HepG2 (cell line): ENCODE measurements at regions not wholly inside any gene's neighbourhood (a gene's known extent, or its start where the extent isn't known, plus 50 kb on each side); places are given as distances from the start of the nearest gene placed in this dataset.

Experiments used
- ATAC-seq: fragments of 200-7000 bp; cut with Tn5 transposase; 3 replicates; pipeline ENCODE4 v1.9.1; 2020; ENCODE audit warnings: mild to moderate bottlenecking, moderate library complexity
- BruUV-seq: library from RNA; stranded (reverse); fragments of 400-500 nt; replicated peaks from 2 replicates; lab custom pipeline; 2021; lab: Mats Ljungman, UMichigan
- CTCF ChIA-PET: fragments of 300-600 bp; formaldehyde crosslinking; extraction: SDS; loops from one replicate; lab custom pipeline; 2021; ENCODE audit warnings: low total read pairs, inconsistent platforms, low intra/inter-chr PET ratio; lab: Yijun Ruan, JAX
- POLR2A ChIA-PET: fragments of 350-600 bp; sonication (Branson Sonifier 250); formaldehyde crosslinking; loops from one replicate; lab custom pipeline; 2020; ENCODE audit warnings: antibody characterized with exemption, inconsistent platforms; lab: Yijun Ruan, JAX
- DNase-seq: peaks from one replicate; pipeline ENCODE4 v3.0.0-alpha.2; 2015; ENCODE audit warnings: low spot score
- FAIRE-seq: peaks from 3 replicates; lab custom pipeline; 2011; peaks lifted over from hg19 to GRCh38; lab: Jason Lieb, UNC
- H2AFZ ChIP-seq: one replicate; pipeline ENCODE4 v1.6.1; 2011; ENCODE audit warnings: low read length, inconsistent platforms
- H3K27ac ChIP-seq: fragments of 300-600 bp; 3 replicates; pipeline ENCODE4 v1.8.0; 2011; ENCODE audit warnings: mixed run types, mild to moderate bottlenecking, mixed read lengths, low read length, inconsistent platforms; ENCODE audit not compliant: insufficient read depth; ENCODE audit errors: extremely low read length
- H3K27me3 ChIP-seq, 2 experiments: fragments of 200-600 bp in 1 of 2; 2 replicates in 1 of 2; 3 replicates in 1 of 2; pipeline versions ENCODE4 v1.6.0 to v1.8.0; 2011; ENCODE audit warnings: low read length in 2 of 2, mild to moderate bottlenecking in 2 of 2, moderate library complexity in 2 of 2, inconsistent platforms in 1 of 2; ENCODE audit not compliant: insufficient read depth in 2 of 2, control insufficient read depth in 1 of 2
- H3K36me3 ChIP-seq, 2 experiments: fragments of 200-600 bp in 1 of 2; replicated peaks in 1 of 2; 2 replicates in 1 of 2; 3 replicates in 1 of 2; pipeline versions ENCODE4 v1.5.1 to v1.8.0; 2011; ENCODE audit warnings: low read length in 2 of 2, inconsistent platforms in 1 of 2; ENCODE audit not compliant: insufficient read depth in 2 of 2, control insufficient read depth in 1 of 2
- H3K4me1 ChIP-seq: 2 replicates; pipeline ENCODE4 v1.5.1; 2012; ENCODE audit warnings: low read length, inconsistent platforms; ENCODE audit not compliant: insufficient read depth
- H3K4me2 ChIP-seq: 2 replicates; pipeline ENCODE4 v1.6.0; 2011; ENCODE audit warnings: low read depth, low read length, inconsistent platforms
- H3K4me3 ChIP-seq, 3 experiments: fragments of 200-600 bp in 1 of 3; sonication (generic), shearing (Covaris generic) in 1 of 3; replicated peaks in 1 of 3; 2 replicates each; pipeline ENCODE4 v1.5.1; 2011 to 2016; ENCODE audit warnings: low read length in 3 of 3, inconsistent platforms in 2 of 3, low read depth in 2 of 3, mild to moderate bottlenecking in 2 of 3, control low read depth in 1 of 3, mixed read lengths in 1 of 3; ENCODE audit not compliant: insufficient read depth in 1 of 3
- H3K79me2 ChIP-seq: one replicate; pipeline ENCODE4 v1.6.1; 2011; ENCODE audit warnings: low read length, inconsistent platforms; ENCODE audit not compliant: insufficient read depth
- H3K9ac ChIP-seq: 2 replicates; pipeline ENCODE4 v1.6.0; 2011; ENCODE audit warnings: mild to moderate bottlenecking, low read depth, low read length, inconsistent platforms; ENCODE audit not compliant: insufficient read depth
- H3K9me3 ChIP-seq: 2 replicates; pipeline ENCODE4 v1.5.1; 2012; ENCODE audit warnings: mild to moderate bottlenecking, low read length
- H4K20me1 ChIP-seq: 2 replicates; pipeline ENCODE4 v1.6.0; 2011; ENCODE audit warnings: inconsistent platforms, mild to moderate bottlenecking, low read length, moderate library complexity; ENCODE audit not compliant: insufficient read depth
- FOXM1 ChIP-seq: sonication (generic); formaldehyde crosslinking; IDR thresholded peaks from 2 replicates; pipeline ENCODE4 v1.5.0; 2020; ENCODE audit warnings: missing genetic modification reagents
- HMG20B ChIP-seq: conservative IDR thresholded peaks from 2 replicates; pipeline ENCODE4 v1.6.1; 2016; ENCODE audit warnings: missing genetic modification reagents, missing compliant biosample characterization
- MAFF ChIP-seq: IDR thresholded peaks from 2 replicates; pipeline ENCODE4 v1.6.1; 2011; ENCODE audit warnings: low read depth, low read length, improper control_type of control experiment
- MAFK ChIP-seq, 2 experiments: IDR thresholded peaks in 1 of 2; conservative IDR thresholded peaks in 1 of 2; 2 replicates each; pipeline ENCODE4 v1.6.1; 2011; ENCODE audit warnings: improper control_type of control experiment in 2 of 2, low read length in 2 of 2
- SPEN ChIP-seq: sonication (generic); formaldehyde crosslinking; IDR thresholded peaks from 2 replicates; pipeline ENCODE4 v1.5.1; 2020; ENCODE audit warnings: low read depth, mild to moderate bottlenecking, missing genetic modification reagents
- TCF7L2 ChIP-seq: IDR thresholded peaks from 2 replicates; pipeline ENCODE4 v1.6.1; 2011; ENCODE audit warnings: mild to moderate bottlenecking, low read depth, low read length, moderate library complexity
- ZBTB21 ChIP-seq: sonication (generic); formaldehyde crosslinking; IDR thresholded peaks from 2 replicates; pipeline ENCODE4 v1.4.0; 2020; ENCODE audit warnings: missing genetic modification reagents
- ZBTB3 ChIP-seq: sonication (generic); formaldehyde crosslinking; IDR thresholded peaks from 2 replicates; pipeline ENCODE4 v1.4.0; 2020; ENCODE audit warnings: low read depth, mild to moderate bottlenecking, moderate library complexity, missing genetic modification reagents, borderline replicate concordance
- ZNF431 ChIP-seq: sonication (generic); formaldehyde crosslinking; IDR thresholded peaks from 2 replicates; pipeline ENCODE4 v1.9.0; 2022; ENCODE audit warnings: missing genetic modification reagents, low read depth, mild to moderate bottlenecking, borderline replicate concordance
- in situ Hi-C: cut with HindIII; loops from 2 replicates; pipeline ENCODE4 v1.10.0; 2017; ENCODE audit warnings: low pct_unique_long_range_greater_than_20kb; ENCODE audit not compliant: extremely low pct_ligation_motif_present
- intact Hi-C: fragments of 100-400 bp; cut with micrococcal nuclease; formaldehyde crosslinking; loops from one replicate; pipeline ENCODE4 v1.10.0; 2022; ENCODE audit not compliant: unreplicated experiment
- TF ChIP-seq, protein P1 (sequence below): IDR thresholded peaks from 2 replicates; pipeline ENCODE4 v1.6.1; 2012; ENCODE audit warnings: low read depth, low read length, improper control_type of control experiment
- TF ChIP-seq, protein P2 (sequence below): sonication (generic); formaldehyde crosslinking; IDR thresholded peaks from 2 replicates; pipeline ENCODE4 v1.8.1; 2023; ENCODE audit warnings: mild to moderate bottlenecking, inconsistent platforms, moderate library complexity, missing genetic modification reagents, borderline replicate concordance
- TF ChIP-seq, protein P3 (sequence below): IDR thresholded peaks from 2 replicates; pipeline ENCODE4 v1.6.1; 2016; ENCODE audit warnings: control low read depth

DNA sequence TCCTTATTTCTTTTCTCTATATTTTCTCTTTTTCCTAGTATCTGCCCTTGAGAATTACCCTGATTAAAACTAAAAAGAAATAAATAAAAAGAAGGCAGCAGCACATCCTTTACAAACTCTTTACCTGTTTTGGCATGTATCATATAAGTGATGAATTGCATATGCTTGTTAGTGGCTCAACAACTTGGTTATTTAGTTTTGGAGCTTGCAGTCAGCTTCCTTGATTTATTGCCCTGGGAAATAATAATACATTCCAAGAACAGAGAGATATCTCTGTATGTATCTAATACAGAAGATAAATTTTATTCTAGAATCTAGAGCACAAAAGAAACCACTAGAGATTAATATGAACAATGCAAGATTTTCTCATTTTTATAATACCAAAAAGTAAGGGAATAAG is 139.8 kb upstream of the ZC3H15 start:
- ChIA-PET POLR2A (no interaction called here), CTCF (no interaction called here)
- in situ Hi-C loops (no loop called here), intact Hi-C loops (no loop called here)
- Histone ChIP-seq H3K4me3 (no peak overlapping the region), H3K27me3 (no peaks in the 10 kb centered on the region), H3K9me3 (no peaks in the 10 kb centered on the region), H2AFZ (no peak overlapping the region), H3K79me2 (no peaks in the 10 kb centered on the region), H3K27ac (no peak overlapping the region), H3K4me2 (no peak overlapping the region), H4K20me1 (no peaks in the 10 kb centered on the region), H3K4me1 (peaks cover 23% of the 10 kb centered on the region), H3K9ac (no peak overlapping the region), H3K36me3 (no peaks in the 10 kb centered on the region; a peak in 2 of 5 replicates)
- ATAC-seq, result no peak
- BruUV-seq, result no TSS peak
- no peak for DNase-seq
- no peak for TF ChIP-seq ZNF431 (CRISPR knock-in tag)
- TF ChIP-seq, protein P1, sequence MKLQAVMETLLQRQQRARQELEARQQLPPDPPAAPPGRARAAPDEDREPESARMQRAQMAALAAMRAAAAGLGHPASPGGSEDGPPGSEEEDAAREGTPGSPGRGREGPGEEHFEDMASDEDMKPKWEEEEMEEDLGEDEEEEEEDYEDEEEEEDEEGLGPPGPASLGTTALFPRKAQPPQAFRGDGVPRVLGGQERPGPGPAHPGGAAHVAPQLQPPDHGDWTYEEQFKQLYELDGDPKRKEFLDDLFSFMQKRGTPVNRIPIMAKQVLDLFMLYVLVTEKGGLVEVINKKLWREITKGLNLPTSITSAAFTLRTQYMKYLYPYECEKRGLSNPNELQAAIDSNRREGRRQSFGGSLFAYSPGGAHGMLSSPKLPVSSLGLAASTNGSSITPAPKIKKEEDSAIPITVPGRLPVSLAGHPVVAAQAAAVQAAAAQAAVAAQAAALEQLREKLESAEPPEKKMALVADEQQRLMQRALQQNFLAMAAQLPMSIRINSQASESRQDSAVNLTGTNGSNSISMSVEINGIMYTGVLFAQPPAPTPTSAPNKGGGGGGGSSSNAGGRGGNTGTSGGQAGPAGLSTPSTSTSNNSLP, result no peak
- TF ChIP-seq HMG20B (CRISPR knock-in tag), result no peak
- no peak for TF ChIP-seq FOXM1
- TF ChIP-seq SPEN, result no peak
- no peak for TF ChIP-seq TCF7L2
- no peak for TF ChIP-seq ZBTB21 (CRISPR knock-in tag)
- TF ChIP-seq ZBTB3 (CRISPR knock-in tag), result no peak
- no peak for FAIRE-seq

DNA sequence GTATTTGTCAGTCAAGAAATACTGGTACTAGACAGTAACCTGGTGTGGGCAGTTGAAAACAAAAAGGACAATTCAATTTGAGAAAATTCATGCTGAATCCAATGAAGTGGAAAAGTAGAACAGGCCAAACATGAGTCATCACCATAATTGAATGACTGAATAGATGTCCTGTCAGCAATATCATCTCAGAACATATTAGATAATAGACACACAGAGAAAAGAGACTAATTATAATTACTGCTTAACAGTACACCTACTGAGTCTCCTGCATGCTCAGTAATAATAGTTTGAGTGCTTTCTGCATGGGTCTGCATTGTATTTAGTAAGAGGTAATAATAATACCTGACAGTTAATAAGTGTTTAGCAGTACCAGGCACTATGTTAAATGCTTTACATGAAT is 138.6 kb upstream of the ZC3H15 start:
- no peak for ATAC-seq
- no peaks in the 10 kb centered on the region for H3K27me3 ChIP-seq
- no peak overlapping the region for H3K4me3 ChIP-seq
- no peaks in the 10 kb centered on the region for H4K20me1 ChIP-seq
- in situ Hi-C loops (no loop called here), intact Hi-C loops (no loop called here)
- ChIA-PET POLR2A (no interaction called here), CTCF (no interaction called here)
- H3K79me2 ChIP-seq, result no peaks in the 10 kb centered on the region
- TF ChIP-seq, protein P2, sequence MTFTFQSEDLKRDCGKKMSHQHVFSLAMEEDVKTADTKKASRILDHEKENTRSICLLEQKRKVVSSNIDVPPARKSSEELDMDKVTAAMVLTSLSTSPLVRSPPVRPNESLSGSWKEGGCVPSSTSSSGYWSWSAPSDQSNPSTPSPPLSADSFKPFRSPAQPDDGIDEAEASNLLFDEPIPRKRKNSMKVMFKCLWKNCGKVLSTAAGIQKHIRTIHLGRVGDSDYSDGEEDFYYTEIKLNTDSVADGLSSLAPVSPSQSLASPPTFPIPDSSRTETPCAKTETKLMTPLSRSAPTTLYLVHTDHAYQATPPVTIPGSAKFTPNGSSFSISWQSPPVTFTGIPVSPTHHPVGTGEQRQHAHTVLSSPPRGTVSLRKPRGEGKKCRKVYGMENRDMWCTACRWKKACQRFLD, result no peak
- TF ChIP-seq MAFK (conservative IDR thresholded peaks at IDR 0.05 in 1 of 2, IDR thresholded peaks at IDR 0.05 in 1 of 2; ENCODE audit: low read length in 2 of 2), result peak; percentile 77 to 84
- TF ChIP-seq, protein P3, sequence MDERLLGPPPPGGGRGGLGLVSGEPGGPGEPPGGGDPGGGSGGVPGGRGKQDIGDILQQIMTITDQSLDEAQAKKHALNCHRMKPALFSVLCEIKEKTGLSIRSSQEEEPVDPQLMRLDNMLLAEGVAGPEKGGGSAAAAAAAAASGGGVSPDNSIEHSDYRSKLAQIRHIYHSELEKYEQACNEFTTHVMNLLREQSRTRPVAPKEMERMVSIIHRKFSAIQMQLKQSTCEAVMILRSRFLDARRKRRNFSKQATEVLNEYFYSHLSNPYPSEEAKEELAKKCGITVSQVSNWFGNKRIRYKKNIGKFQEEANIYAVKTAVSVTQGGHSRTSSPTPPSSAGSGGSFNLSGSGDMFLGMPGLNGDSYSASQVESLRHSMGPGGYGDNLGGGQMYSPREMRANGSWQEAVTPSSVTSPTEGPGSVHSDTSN (CRISPR knock-in tag), result no peak
- TF ChIP-seq MAFF, result peak; percentile 77
- no peak overlapping the region for H2AFZ ChIP-seq
- no peak overlapping the region for H3K27ac ChIP-seq
- no peaks in the 10 kb centered on the region; a peak in 2 of 5 replicates for H3K36me3 ChIP-seq
- no peak overlapping the region for H3K4me2 ChIP-seq
- H3K9me3 ChIP-seq, result no peaks in the 10 kb centered on the region
- BruUV-seq, result no TSS peak
- H3K4me1 ChIP-seq, result peaks cover 11% of the 10 kb centered on the region
- DNase-seq, result no peak
- H3K9ac ChIP-seq, result no peak overlapping the region
- FAIRE-seq, result no peak
